KBM-7 (cell line): ENCODE measurements at regions not wholly inside any gene's neighbourhood (a gene's known extent, or its start where the extent isn't known, plus 50 kb on each side); places are given as distances from the start of the nearest gene placed in this dataset.
"Not testable (repeated sequence)": the region's sequence is repeated elsewhere in the genome, so short reads cannot be mapped to it uniquely, and the experiment has no call there.

Experiments
- DNase-seq: peaks from one replicate; pipeline ENCODE4 v3.0.0-alpha.2; 2015
- in situ Hi-C: fragments of 300-500 bp; cut with MboI; formaldehyde crosslinking; loops from 2 replicates; pipeline ENCODE4 v1.14.3; 2020; ENCODE audit warnings: low sequenced_read_pairs, low pct_unique_long_range_greater_than_20kb, mixed read lengths

DNA sequence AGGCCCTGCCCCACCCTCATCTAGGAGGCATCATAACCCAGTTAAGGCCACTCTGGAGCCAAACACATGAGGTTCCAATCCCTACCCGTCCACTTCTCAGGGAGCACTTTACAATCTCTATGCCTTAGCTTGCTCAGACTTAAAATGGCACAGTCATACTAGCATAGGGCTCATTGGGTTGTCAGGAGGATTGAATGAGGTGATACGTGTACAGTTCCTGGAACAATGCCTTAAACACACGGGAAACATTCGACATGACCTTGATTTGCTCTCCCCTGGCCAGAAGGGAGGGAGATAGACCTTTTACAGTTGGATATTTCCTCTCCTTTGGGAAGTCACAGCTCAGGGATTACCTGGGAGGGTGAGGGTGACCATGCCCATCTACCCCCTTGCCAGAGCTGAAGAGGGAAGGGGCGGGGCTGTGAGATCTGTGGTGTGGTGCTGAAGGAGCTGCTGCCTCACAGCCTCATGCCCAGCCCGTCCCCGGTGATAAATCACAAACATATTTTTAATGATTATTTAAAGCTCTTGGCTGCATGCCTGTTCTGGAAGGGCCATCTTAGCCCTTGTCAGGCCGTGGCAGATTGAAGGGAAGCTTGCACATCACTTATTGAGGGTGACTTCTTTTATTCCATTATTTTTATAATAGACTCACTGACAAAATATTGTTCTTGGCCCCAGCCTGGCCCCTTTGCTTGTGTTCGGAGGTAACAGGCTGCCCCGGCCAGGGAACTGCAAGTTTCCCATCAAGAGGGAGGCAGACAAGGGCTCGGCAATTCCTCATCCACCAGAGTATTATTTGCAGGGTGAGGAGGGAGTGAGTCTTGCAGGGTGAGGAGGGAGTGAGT, 83.4 kb downstream of the FOXD2 start:
- no peak for DNase-seq

DNA sequence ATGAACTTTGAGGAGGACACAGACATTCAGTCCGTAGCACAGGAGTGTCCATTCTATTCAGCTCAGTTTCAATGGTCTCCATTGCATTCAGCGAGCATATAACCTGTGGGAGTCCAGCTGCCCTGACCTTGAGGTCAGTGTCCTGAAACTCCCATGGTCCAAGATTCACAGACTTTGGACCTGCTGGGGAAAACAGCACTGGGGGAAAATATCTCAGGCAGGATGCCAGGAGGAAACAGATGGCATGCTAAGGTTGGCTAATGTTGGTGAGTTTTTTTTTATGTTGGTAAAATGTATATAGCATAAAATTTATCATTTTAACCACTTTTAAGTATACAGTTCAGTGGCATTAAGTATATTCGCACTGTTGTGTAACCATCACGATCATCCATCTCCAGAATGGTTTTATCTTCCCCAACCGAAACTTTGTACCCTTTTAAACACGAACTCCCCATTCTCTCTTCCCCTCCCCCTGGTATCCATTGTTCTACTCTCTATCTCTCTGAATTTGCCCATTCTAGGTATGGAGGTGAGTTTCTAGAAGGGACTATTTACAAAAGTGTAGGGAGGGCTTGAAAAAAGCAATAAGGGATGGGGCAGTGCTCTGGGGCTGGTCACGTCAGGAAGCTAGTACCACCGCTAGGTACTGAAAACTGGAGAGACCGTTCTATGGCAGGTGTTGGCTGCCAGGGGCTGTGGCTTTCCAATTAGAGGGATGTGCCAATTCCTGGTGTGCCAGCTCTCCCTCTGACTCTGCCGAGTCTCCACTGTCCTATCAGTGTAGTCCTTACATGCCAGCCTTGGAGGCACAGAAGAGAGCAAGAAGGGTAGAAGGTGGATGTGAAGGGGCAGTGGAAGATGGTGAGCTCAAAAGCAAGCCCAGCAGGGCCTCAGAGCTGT, 85.3 kb downstream of the FOXD2 start:
- in situ Hi-C loops, result no loop called here
- DNase-seq, result no peak

More for the DNA sequence above, 83.4 kb downstream of the FOXD2 start:
- in situ Hi-C loops, result no loop called here

GRCh38 chr1:47523835-47524215, 86.0 kb downstream of the FOXD2 start:
- DNase-seq, result no peak
- in situ Hi-C loops, result no loop called here

- DNase-seq, result no peak
- in situ Hi-C loops, result no loop called here
Observed at GRCh38 chr1:47524272-47524671, 86.4 kb downstream of the FOXD2 start.

- in situ Hi-C loops, result no loop called here
- DNase-seq, result peak; percentile 60
Observed at GRCh38 chr1:47527653-47528272, 89.9 kb downstream of the FOXD2 start.

DNA sequence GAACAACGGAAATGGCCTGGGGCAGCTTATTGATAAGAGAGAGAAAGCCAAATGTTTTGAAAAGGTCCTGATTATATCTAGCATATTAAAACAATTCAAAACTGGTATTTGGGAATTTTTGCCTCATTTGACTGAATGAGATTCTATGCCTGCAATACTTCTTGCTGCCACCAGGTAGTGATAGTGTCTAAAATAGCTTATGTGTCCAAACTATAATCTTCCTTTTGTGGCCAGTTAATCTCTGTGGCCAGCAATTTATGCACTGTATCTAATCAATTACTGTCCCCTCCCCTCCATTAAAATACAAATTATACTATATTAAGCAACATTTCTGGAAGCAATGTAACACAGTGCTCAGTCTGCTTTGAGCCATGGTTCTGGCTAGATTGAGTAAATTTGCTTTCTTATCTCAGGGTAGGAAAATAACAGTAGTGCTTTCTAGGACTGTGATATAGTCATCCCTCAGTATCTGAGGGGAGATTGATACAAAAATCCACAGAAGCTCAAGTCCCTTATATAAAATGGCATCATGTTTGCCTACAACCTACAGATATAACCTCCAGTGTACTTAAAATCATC, 91.8 kb downstream of the FOXD2 start:
- in situ Hi-C loops, result no loop called here
- peak; percentile 26 for DNase-seq

DNA sequence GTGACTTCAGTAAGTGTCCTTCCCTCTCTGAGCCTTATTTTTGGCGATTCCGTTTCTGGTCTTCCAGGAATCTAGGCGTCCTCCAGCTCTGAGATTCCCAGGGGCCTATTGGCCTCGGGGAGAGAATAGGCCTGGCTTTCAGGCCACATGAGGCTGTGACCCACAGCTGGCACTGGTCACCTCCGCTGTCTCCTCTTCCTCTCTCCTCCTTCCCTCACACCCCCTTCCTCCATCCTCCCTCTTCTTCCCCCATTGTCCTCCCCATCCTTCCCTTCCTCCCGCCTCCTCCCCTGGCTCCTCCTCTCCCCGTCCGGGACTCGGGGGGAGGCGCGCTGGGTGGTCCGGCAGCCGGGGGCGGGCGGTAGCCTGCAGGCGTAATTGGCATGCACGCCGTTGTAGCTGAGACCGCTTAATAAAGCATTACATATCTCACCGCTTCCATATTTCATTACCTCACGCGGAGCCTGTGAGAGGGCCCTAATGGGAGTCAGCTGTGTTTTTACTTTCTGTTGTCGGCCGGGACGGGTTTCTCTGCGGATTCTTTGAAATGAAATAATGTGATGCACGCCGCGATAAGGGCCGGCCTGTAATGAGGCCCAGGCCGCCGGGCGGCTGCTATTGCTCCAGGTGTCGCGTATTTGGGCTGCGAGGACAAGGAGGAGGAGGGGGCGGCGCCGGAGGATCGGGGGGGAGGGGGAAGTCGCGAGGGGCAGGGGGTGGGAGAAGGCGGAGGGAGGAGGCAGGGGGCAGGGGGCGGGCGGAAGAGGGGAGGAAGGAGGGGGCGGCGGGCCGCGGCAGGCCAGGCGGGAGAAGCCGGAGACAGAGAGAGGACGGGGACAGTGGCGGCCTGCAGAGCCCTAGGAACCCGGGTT, 95.3 kb downstream of the FOXD2 start:
- peak; percentile 9 for DNase-seq
- in situ Hi-C loops, result no loop called here

- DNase-seq, result no peak
- in situ Hi-C loops, result no loop called here
Observed at GRCh38 chr1:47533793-47534328, 96.0 kb downstream of the FOXD2 start.

GRCh38 chr1:47534436-47534835, 96.6 kb downstream of the FOXD2 start:
- DNase-seq, result no peak
- in situ Hi-C loops, result no loop called here

DNA sequence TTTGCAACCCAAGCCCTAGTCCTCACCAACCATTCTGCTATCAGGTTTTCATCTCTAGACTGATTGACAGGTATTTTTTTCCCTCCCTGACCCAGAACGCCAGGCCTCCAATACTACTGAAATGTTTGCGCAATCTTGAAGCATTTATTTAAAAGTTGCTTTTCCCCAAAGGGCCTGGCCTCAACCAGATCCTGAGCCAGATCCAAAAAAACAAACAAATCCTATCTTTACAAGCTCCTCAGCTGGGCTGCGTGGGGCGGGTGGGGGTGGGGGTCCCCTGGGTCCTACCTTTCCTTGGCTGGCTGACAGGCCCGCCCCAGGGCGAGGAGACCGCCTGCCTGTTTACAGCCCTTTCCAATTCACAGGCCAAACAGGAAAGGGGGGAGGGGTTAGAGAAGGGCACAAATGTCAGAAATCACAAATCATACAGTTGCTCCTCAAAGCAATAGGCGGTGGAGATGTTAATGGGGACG, 98.8 kb downstream of the FOXD2 start:
- in situ Hi-C loops, result no loop called here
- no peak for DNase-seq

DNA sequence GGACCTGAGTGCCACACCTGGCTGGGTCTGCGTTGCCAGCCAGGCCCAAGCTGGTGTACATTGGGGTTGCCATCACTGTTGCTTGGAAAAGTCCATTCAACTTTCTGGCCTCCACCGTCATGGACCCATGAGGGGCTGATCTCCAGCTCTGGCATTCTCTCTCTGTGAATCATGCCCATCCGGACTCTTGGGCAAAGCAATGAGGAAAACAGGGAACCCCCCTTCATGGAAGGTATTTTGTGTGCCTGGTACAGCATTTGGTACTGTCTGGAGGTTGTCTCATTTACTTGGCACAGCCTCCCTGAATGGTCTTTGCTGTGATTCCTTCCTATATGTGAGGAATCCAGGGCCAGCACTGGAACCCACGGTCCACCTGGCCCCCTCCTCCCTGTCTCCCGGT, 99.4 kb downstream of the FOXD2 start:
- in situ Hi-C loops, result no loop called here

GRCh38 chr1:47537966-47538365, 100.1 kb downstream of the FOXD2 start:
- in situ Hi-C loops, result no loop called here
- DNase-seq, result no peak

More for the DNA sequence above, 99.4 kb downstream of the FOXD2 start:
- DNase-seq, result no peak

GRCh38 chr1:47538530-47538929, 100.7 kb downstream of the FOXD2 start:
- DNase-seq, in situ Hi-C loops: not testable (repeated sequence)

DNA sequence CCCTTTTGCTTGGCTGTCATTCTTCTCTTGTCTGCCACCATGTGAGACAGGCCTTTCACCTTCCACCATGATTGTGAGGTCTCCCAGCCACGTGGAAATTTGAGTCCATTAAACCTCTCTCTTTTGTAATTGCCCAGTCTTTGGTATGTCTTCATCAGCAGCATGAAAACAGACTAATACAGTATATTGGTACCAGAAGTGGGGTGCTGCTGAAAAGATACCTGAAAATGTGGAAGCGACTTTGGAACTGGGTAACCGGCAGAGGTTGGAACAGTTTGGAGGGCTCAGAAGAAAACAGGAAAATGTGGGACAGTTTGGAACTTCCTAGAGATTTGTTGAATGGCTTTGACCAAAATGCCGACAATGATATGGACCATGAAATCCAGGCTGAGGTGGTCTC, 103.9 kb downstream of the FOXD2 start:
- in situ Hi-C loops, DNase-seq: not testable (repeated sequence)

DNA sequence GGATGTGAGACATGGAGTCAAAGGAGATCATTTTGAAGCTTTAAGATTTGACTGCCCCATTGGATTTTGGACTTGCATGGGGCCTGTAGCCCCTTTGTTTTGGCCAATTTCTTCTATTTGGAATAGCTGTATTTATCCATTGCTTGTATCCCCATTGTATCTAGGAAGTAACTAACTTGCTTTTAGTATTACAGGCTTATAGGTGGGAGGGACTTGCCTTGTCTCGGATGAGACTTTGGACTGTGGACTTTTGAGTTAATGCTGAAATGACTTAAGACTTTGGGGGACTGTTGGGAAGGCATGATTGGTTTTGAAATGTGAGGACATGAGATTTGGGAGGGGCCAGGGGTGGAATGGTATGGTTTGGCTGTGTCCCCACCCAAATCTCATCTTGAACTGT, 105.2 kb downstream of the FOXD2 start:
- DNase-seq, in situ Hi-C loops: not testable (repeated sequence)

GRCh38 chr1:47545912-47546483, 108.2 kb downstream of the FOXD2 start:
- in situ Hi-C loops, result no loop called here
- DNase-seq, result no peak

DNA sequence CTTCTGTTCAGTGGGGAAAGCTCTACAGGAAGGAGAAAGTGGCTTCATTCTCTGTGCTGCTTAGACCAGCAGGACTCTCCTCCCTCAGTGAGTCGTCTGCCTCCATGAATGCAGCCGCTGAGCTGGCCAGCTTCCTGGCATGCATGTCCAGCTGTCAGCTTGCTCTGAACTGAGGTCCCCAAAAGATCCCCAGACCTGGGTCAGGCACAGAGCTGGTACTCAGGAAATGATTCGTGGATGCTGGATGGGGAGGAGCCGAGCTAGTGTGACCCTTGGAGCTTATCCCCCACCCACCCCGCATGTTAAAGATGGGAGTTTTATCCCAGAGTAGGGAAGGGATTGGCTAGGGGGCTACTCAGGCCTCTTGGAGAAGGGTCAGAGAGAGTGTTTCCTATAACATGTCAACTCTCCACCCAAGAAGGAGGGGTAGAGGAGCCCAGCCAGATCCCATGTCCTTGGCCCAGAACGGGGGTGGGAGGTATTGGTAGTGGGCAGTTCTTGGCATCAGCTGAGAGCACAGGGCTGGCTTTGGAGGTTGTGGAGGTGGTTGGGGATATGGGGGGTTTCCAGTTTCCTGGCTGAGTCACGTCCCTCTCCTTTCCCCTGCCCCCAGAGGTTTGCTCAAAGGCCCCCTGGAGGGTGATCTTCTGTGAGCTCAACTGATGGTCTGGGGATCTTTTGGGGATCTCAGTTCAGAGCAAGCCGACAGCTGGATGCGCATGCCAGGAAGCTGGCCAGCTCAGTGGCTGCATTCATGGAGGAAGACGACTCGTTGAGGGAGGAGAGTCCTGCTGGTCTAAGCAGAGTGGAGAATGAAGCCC, 110.1 kb downstream of the FOXD2 start:
- in situ Hi-C loops, result no loop called here
- no peak for DNase-seq
